ENCODE measurements at regions not wholly inside any gene's neighbourhood (a gene's known extent, or its start where the extent isn't known, plus 50 kb on each side); places are given as distances from the start of the nearest gene placed in this dataset.

- DNase-seq (ENCODE audit: low read depth, low spot score): no peak
Observed at GRCh38 chr15:77737238-77738037, 104.7 kb upstream of the LINGO1 start.

GRCh38 chr15:77734306-77734705 is 101.6 kb upstream of the LINGO1 start:
- DNase-seq (ENCODE audit: low read depth, low spot score): no peak

GRCh38 chr15:77733579-77734300 is 101.0 kb upstream of the LINGO1 start:
- no peak for DNase-seq (ENCODE audit: low read depth, low spot score)

- DNase-seq (ENCODE audit: low read depth, low spot score): no peak
Observed at GRCh38 chr15:77732514-77733335, 100.0 kb upstream of the LINGO1 start.

- no peak for DNase-seq (ENCODE audit: low read depth, low spot score)
Observed at GRCh38 chr15:77731945-77732344, 99.2 kb upstream of the LINGO1 start.

GRCh38 chr15:77731067-77731466 is 98.4 kb upstream of the LINGO1 start:
- no peak for DNase-seq (ENCODE audit: low read depth, low spot score)

- no peak for DNase-seq (ENCODE audit: low read depth, low spot score)
Observed at GRCh38 chr15:77727635-77728304, 95.1 kb upstream of the LINGO1 start.

- no peak for DNase-seq (ENCODE audit: low read depth, low spot score)
Observed at GRCh38 chr15:77724715-77725114, 92.0 kb upstream of the LINGO1 start.

GRCh38 chr15:77723756-77724155 is 91.0 kb upstream of the LINGO1 start:
- DNase-seq (ENCODE audit: low read depth, low spot score): no peak

GRCh38 chr15:77722759-77723460 is 90.2 kb upstream of the LINGO1 start:
- DNase-seq (ENCODE audit: low read depth, low spot score): no peak

- DNase-seq (ENCODE audit: low read depth, low spot score): no peak
Observed at GRCh38 chr15:77721963-77722362, 89.3 kb upstream of the LINGO1 start.

GRCh38 chr15:77720655-77721054 is 87.9 kb upstream of the LINGO1 start:
- DNase-seq (ENCODE audit: low read depth, low spot score): no peak

- no peak for DNase-seq (ENCODE audit: low read depth, low spot score)
Observed at GRCh38 chr15:77720173-77720572, 87.5 kb upstream of the LINGO1 start.

- no peak for DNase-seq (ENCODE audit: low read depth, low spot score)
Observed at GRCh38 chr15:77719450-77719849, 86.7 kb upstream of the LINGO1 start.

GRCh38 chr15:77717333-77717990 is 84.8 kb upstream of the LINGO1 start:
- DNase-seq (ENCODE audit: low read depth, low spot score): no peak

- DNase-seq (ENCODE audit: low read depth, low spot score): no peak
Observed at GRCh38 chr15:77716632-77717332, 84.1 kb upstream of the LINGO1 start.

- DNase-seq (ENCODE audit: low read depth, low spot score): no peak
Observed at GRCh38 chr15:77715860-77716259, 83.1 kb upstream of the LINGO1 start.

- DNase-seq (ENCODE audit: low read depth, low spot score): no peak
Observed at GRCh38 chr15:77715051-77715450, 82.3 kb upstream of the LINGO1 start.

- DNase-seq (ENCODE audit: low read depth, low spot score): no peak
Observed at GRCh38 chr15:77714555-77714954, 81.8 kb upstream of the LINGO1 start.

- DNase-seq (ENCODE audit: low read depth, low spot score): no peak
Observed at GRCh38 chr15:77714023-77714422, 81.3 kb upstream of the LINGO1 start.
